AG09309 (cell line): ENCODE measurements at regions not wholly inside any gene's neighbourhood (a gene's known extent, or its start where the extent isn't known, plus 50 kb on each side); places are given as distances from the start of the nearest gene placed in this dataset.
"Not testable (repeated sequence)": the region's sequence is repeated elsewhere in the genome, so short reads cannot be mapped to it uniquely, and the experiment has no call there.

Experiments used
- DNase-seq: peaks from one replicate; pipeline ENCODE4 v3.0.0-alpha.2; 2010; ENCODE audit warnings: low read depth
- H3K4me3 ChIP-seq: 2 replicates; pipeline ENCODE4 v1.5.1; 2011; ENCODE audit warnings: mild to moderate bottlenecking, low read depth, low read length, moderate library complexity; ENCODE audit not compliant: control insufficient read depth
- CTCF ChIP-seq: IDR thresholded peaks from 2 replicates; pipeline ENCODE4 v1.5.1; 2011; ENCODE audit warnings: mild to moderate bottlenecking, low read depth, low read length, inconsistent platforms; ENCODE audit not compliant: insufficient read depth, control insufficient read depth; ENCODE audit errors: missing control alignments

- no peak for TF ChIP-seq CTCF
- no peak for DNase-seq
Observed at GRCh38 chr12:61574339-61574738, 685.9 kb upstream of the USP15 start.

GRCh38 chr12:61584943-61585342 is 675.3 kb upstream of the USP15 start:
- DNase-seq = no peak
- TF ChIP-seq CTCF = no peak
- H3K4me3 ChIP-seq = no peak overlapping the region

More at GRCh38 chr12:61574339-61574738, 685.9 kb upstream of the USP15 start:
- no peak overlapping the region for H3K4me3 ChIP-seq

- not testable (repeated sequence) for DNase-seq, H3K4me3 ChIP-seq
Observed at GRCh38 chr12:61590864-61591263, 669.3 kb upstream of the USP15 start.

GRCh38 chr12:61610143-61610542 is 650.1 kb upstream of the USP15 start:
- TF ChIP-seq CTCF = no peak
- DNase-seq = no peak
- no peak overlapping the region for H3K4me3 ChIP-seq

GRCh38 chr12:61629702-61630101 is 630.5 kb upstream of the USP15 start:
- TF ChIP-seq CTCF = no peak
- no peak overlapping the region for H3K4me3 ChIP-seq
- no peak for DNase-seq

- no peak for TF ChIP-seq CTCF
- no peak for DNase-seq
- no peak overlapping the region for H3K4me3 ChIP-seq
Observed at GRCh38 chr12:61646639-61647038, 613.6 kb upstream of the USP15 start.

GRCh38 chr12:61647566-61647965 is 612.6 kb upstream of the USP15 start:
- no peak for TF ChIP-seq CTCF
- DNase-seq = no peak
- no peak overlapping the region for H3K4me3 ChIP-seq

- no peak for TF ChIP-seq CTCF
- DNase-seq = no peak
- H3K4me3 ChIP-seq = no peak overlapping the region
Observed at GRCh38 chr12:61652265-61652664, 607.9 kb upstream of the USP15 start.
